Smooth muscle cell (in vitro differentiated cells): ENCODE measurements at regions not wholly inside any gene's neighbourhood (a gene's known extent, or its start where the extent isn't known, plus 50 kb on each side); places are given as distances from the start of the nearest gene placed in this dataset.
"Not testable (repeated sequence)": the region's sequence is repeated elsewhere in the genome, so short reads cannot be mapped to it uniquely, and the experiment has no call there.

Experiments
- DNase-seq: peaks from one replicate; lab custom pipeline; 2025; ENCODE audit not compliant: unreplicated experiment; lab: John Stamatoyannopoulos, UW
- H2AFZ ChIP-seq: fragments of 200-600 bp; sonication (generic); 2 replicates; pipeline ENCODE4 v1.6.0; 2016; ENCODE audit warnings: antibody characterized with exemption, low read depth, mild to moderate bottlenecking
- H3F3A ChIP-seq: fragments of 200-600 bp; sonication (generic); 2 replicates; pipeline ENCODE4 v1.6.0; 2017; ENCODE audit warnings: antibody characterized with exemption, low read depth
- H3K27ac ChIP-seq: fragments of 200-600 bp; sonication (generic); 2 replicates; pipeline ENCODE4 v1.5.1; 2016; ENCODE audit warnings: low read depth, mild to moderate bottlenecking
- H3K27me3 ChIP-seq: fragments of 200-600 bp; sonication (generic); 2 replicates; pipeline ENCODE4 v1.6.1; 2016; ENCODE audit warnings: low read depth, mild to moderate bottlenecking
- H3K36me3 ChIP-seq: fragments of 200-600 bp; sonication (generic); 2 replicates; pipeline ENCODE4 v1.5.1; 2016; ENCODE audit warnings: low read depth
- H3K4me1 ChIP-seq: fragments of 200-600 bp; sonication (generic); 2 replicates; pipeline ENCODE4 v1.5.1; 2016; ENCODE audit warnings: low read depth
- H3K4me2 ChIP-seq: fragments of 200-600 bp; sonication (generic); 2 replicates; pipeline ENCODE4 v1.6.0; 2016; ENCODE audit warnings: mild to moderate bottlenecking
- H3K4me3 ChIP-seq: fragments of 200-600 bp; sonication (generic); 2 replicates; pipeline ENCODE4 v1.5.1; 2016; ENCODE audit warnings: mild to moderate bottlenecking
- H3K79me2 ChIP-seq: fragments of 200-600 bp; sonication (generic); 2 replicates; pipeline ENCODE4 v1.6.0; 2016; ENCODE audit warnings: low read depth, mild to moderate bottlenecking
- H3K9ac ChIP-seq: fragments of 200-600 bp; sonication (generic); 2 replicates; pipeline ENCODE4 v1.6.0; 2016; ENCODE audit warnings: low read depth
- H3K9me3 ChIP-seq: fragments of 200-600 bp; sonication (generic); replicated peaks from 2 replicates; pipeline ENCODE4 v1.5.1; 2016; ENCODE audit warnings: low read depth
- H4K20me1 ChIP-seq: fragments of 200-600 bp; sonication (generic); 2 replicates; pipeline ENCODE4 v1.6.0; 2016; ENCODE audit warnings: low read depth
- CTCF ChIP-seq: fragments of 200-600 bp; sonication (generic); IDR thresholded peaks from 2 replicates; pipeline ENCODE4 v1.5.1; 2017; ENCODE audit warnings: borderline replicate concordance, mild to moderate bottlenecking, antibody characterized with exemption; ENCODE audit not compliant: insufficient read depth, poor library complexity, severe bottlenecking
- WGBS: methylation state at CpG from one replicate; pipeline ENCODE4 v1.1.7; 2016; ENCODE audit warnings: low lambda C conversion rate; 5-methylcytosine and 5-hydroxymethylcytosine counted together

GRCh38 chr15:84113919-84114318, 121.7 kb upstream of the GOLGA6L4 start:
- WGBS: 92% methylated on average over 5 of the region's 5 CpGs

GRCh38 chr15:84114680-84115079, 120.9 kb upstream of the GOLGA6L4 start:
- H4K20me1 ChIP-seq, H3K4me3 ChIP-seq, H3K36me3 ChIP-seq, H2AFZ ChIP-seq, H3K4me2 ChIP-seq, H3F3A ChIP-seq, H3K4me1 ChIP-seq, H3K9me3 ChIP-seq, H3K27me3 ChIP-seq, H3K79me2 ChIP-seq, H3K27ac ChIP-seq, H3K9ac ChIP-seq, DNase-seq: not testable (repeated sequence)
- 99% methylated on average over 7 of the region's 7 CpGs for WGBS

More at GRCh38 chr15:84113919-84114318, 121.7 kb upstream of the GOLGA6L4 start:
- Histone ChIP-seq H4K20me1 (no peaks in the 10 kb centered on the region), H3K27ac (no peak overlapping the region), H3K4me2 (no peak overlapping the region), H3F3A (peaks cover 3% of the 10 kb centered on the region), H3K9me3 (no peaks in the 10 kb centered on the region), H3K4me3 (no peak overlapping the region), H3K36me3 (no peaks in the 10 kb centered on the region), H2AFZ (no peak overlapping the region), H3K4me1 (no peaks in the 10 kb centered on the region), H3K27me3 (peaks cover 10% of the 10 kb centered on the region), H3K9ac (no peak overlapping the region), H3K79me2 (no peaks in the 10 kb centered on the region)
- DNase-seq: no peak
- TF ChIP-seq CTCF: no peak

- not testable (repeated sequence) for H3K4me1 ChIP-seq, H3K4me3 ChIP-seq, H4K20me1 ChIP-seq, H3K9me3 ChIP-seq, H3F3A ChIP-seq, DNase-seq, H3K36me3 ChIP-seq, H3K79me2 ChIP-seq, H3K4me2 ChIP-seq, H3K27ac ChIP-seq, H3K9ac ChIP-seq, H2AFZ ChIP-seq
- 71% methylated on average over 1 of the region's 1 CpG for WGBS
- H3K27me3 ChIP-seq: peaks cover 32% of the 10 kb centered on the region
Observed at GRCh38 chr15:84119351-84119750, 116.2 kb upstream of the GOLGA6L4 start.

GRCh38 chr15:84120903-84121302, 114.7 kb upstream of the GOLGA6L4 start:
- H3K4me1 ChIP-seq, H3K9ac ChIP-seq, H3F3A ChIP-seq, H3K27ac ChIP-seq, H4K20me1 ChIP-seq, H3K4me2 ChIP-seq, H3K9me3 ChIP-seq, H2AFZ ChIP-seq, DNase-seq, H3K4me3 ChIP-seq, H3K36me3 ChIP-seq, H3K79me2 ChIP-seq: not testable (repeated sequence)
- WGBS: 87% methylated on average over 4 of the region's 4 CpGs
- peaks cover 38% of the 10 kb centered on the region for H3K27me3 ChIP-seq

GRCh38 chr15:84128706-84129105, 106.9 kb upstream of the GOLGA6L4 start:
- not testable (repeated sequence) for DNase-seq, H2AFZ ChIP-seq, H3K4me1 ChIP-seq, H3K9ac ChIP-seq, H3K36me3 ChIP-seq, H3K4me2 ChIP-seq, H3K4me3 ChIP-seq, H4K20me1 ChIP-seq, H3F3A ChIP-seq, H3K79me2 ChIP-seq, H3K27ac ChIP-seq, H3K9me3 ChIP-seq
- WGBS: 61% methylated on average over 2 of the region's 2 CpGs
- peaks cover 14% of the 10 kb centered on the region for H3K27me3 ChIP-seq

- not testable (repeated sequence) for H3K36me3 ChIP-seq, H3K9ac ChIP-seq, H4K20me1 ChIP-seq, H3K4me2 ChIP-seq, H3K4me1 ChIP-seq, H2AFZ ChIP-seq, H3K4me3 ChIP-seq, H3K27ac ChIP-seq, DNase-seq, H3K9me3 ChIP-seq, H3K79me2 ChIP-seq, H3F3A ChIP-seq
- H3K27me3 ChIP-seq: peaks cover 12% of the 10 kb centered on the region
- 72% methylated on average over 9 of the region's 9 CpGs for WGBS
Observed at GRCh38 chr15:84130098-84130831, 105.3 kb upstream of the GOLGA6L4 start.

GRCh38 chr15:84135931-84136456, 99.6 kb upstream of the GOLGA6L4 start:
- H2AFZ ChIP-seq, H3K36me3 ChIP-seq, H3K4me1 ChIP-seq, H3K9me3 ChIP-seq, H3K4me2 ChIP-seq, DNase-seq, H4K20me1 ChIP-seq, H3K4me3 ChIP-seq, H3K9ac ChIP-seq, H3K27ac ChIP-seq, H3K79me2 ChIP-seq, H3F3A ChIP-seq: not testable (repeated sequence)
- peaks cover 12% of the 10 kb centered on the region for H3K27me3 ChIP-seq
- 90% methylated on average over 2 of the region's 3 CpGs for WGBS
